Astrocyte (in vitro differentiated cells and primary cell): ENCODE measurements at regions not wholly inside any gene's neighbourhood (a gene's known extent, or its start where the extent isn't known, plus 50 kb on each side); places are given as distances from the start of the nearest gene placed in this dataset.

Experiments used
- DNase-seq: peaks from one replicate; pipeline ENCODE4 v3.0.0-alpha.2; 2010; ENCODE audit warnings: low read depth
- FAIRE-seq: peaks from 2 replicates; lab custom pipeline; 2011; peaks lifted over from hg19 to GRCh38; lab: Jason Lieb, UNC
- H2AFZ ChIP-seq: 2 replicates; pipeline ENCODE4 v1.6.0; 2012; ENCODE audit warnings: low read depth, low read length, inconsistent platforms
- H3K27ac ChIP-seq: 2 replicates; pipeline ENCODE4 v1.5.1; 2011; ENCODE audit warnings: low read depth, low read length, inconsistent platforms
- H3K27me3 ChIP-seq: 2 replicates; pipeline ENCODE4 v1.6.0; 2011; ENCODE audit warnings: low read length, inconsistent platforms; ENCODE audit not compliant: insufficient read depth
- H3K36me3 ChIP-seq: 2 replicates; pipeline ENCODE4 v1.5.1; 2011; ENCODE audit warnings: low read length, inconsistent platforms; ENCODE audit not compliant: insufficient read depth
- H3K4me1 ChIP-seq: 2 replicates; pipeline ENCODE4 v1.5.1; 2011; ENCODE audit warnings: low read length, inconsistent platforms; ENCODE audit not compliant: insufficient read depth
- H3K4me2 ChIP-seq: 2 replicates; pipeline ENCODE4 v1.6.0; 2012; ENCODE audit warnings: low read length, inconsistent platforms
- H3K4me3 ChIP-seq: 2 replicates; pipeline ENCODE4 v1.5.1; 2011; ENCODE audit warnings: low read depth, mild to moderate bottlenecking, low read length, inconsistent platforms; ENCODE audit not compliant: insufficient read depth
- H3K79me2 ChIP-seq: 2 replicates; pipeline ENCODE4 v1.6.0; 2012; ENCODE audit warnings: mild to moderate bottlenecking, low read length, inconsistent platforms; ENCODE audit not compliant: insufficient read depth
- H3K9ac ChIP-seq: 2 replicates; pipeline ENCODE4 v1.6.0; 2012; ENCODE audit warnings: mild to moderate bottlenecking, low read length, inconsistent platforms
- H3K9me3 ChIP-seq: 2 replicates; pipeline ENCODE4 v1.5.1; 2012; ENCODE audit warnings: low read depth, mild to moderate bottlenecking, low read length, inconsistent platforms; ENCODE audit not compliant: insufficient read depth
- H4K20me1 ChIP-seq: 2 replicates; pipeline ENCODE4 v1.6.0; 2012; ENCODE audit warnings: low read length, inconsistent platforms; ENCODE audit not compliant: insufficient read depth
- H3K27ac Mint-ChIP-seq: one replicate; pipeline ENCODE4 v1.8.0; 2021; ENCODE audit warnings: mild to moderate bottlenecking, mixed read lengths; ENCODE audit not compliant: unreplicated experiment
- H3K27me3 Mint-ChIP-seq: one replicate; pipeline ENCODE4 v1.8.0; 2021; ENCODE audit warnings: low read depth, mixed read lengths; ENCODE audit not compliant: unreplicated experiment
- H3K36me3 Mint-ChIP-seq: one replicate; pipeline ENCODE4 v1.8.0; 2021; ENCODE audit warnings: low read depth, mixed read lengths; ENCODE audit not compliant: unreplicated experiment
- H3K4me1 Mint-ChIP-seq: one replicate; pipeline ENCODE4 v1.8.0; 2021; ENCODE audit warnings: low read depth, mixed read lengths; ENCODE audit not compliant: unreplicated experiment
- H3K4me3 Mint-ChIP-seq: one replicate; pipeline ENCODE4 v1.8.0; 2021; ENCODE audit warnings: mild to moderate bottlenecking, moderate library complexity, mixed read lengths; ENCODE audit not compliant: unreplicated experiment
- H3K9me3 Mint-ChIP-seq: one replicate; pipeline ENCODE4 v1.8.0; 2021; ENCODE audit warnings: mild to moderate bottlenecking, mixed read lengths; ENCODE audit not compliant: unreplicated experiment
- EZH2 ChIP-seq: IDR thresholded peaks from 2 replicates; pipeline ENCODE4 v1.6.1; 2012; ENCODE audit warnings: mild to moderate bottlenecking, low read length, inconsistent platforms; ENCODE audit not compliant: insufficient read depth
- TF ChIP-seq, protein P1 (sequence below): IDR thresholded peaks from 2 replicates; pipeline ENCODE4 v1.5.1; 2011; ENCODE audit warnings: low read depth, mild to moderate bottlenecking, inconsistent platforms, low read length, moderate library complexity; ENCODE audit not compliant: insufficient read depth

DNA sequence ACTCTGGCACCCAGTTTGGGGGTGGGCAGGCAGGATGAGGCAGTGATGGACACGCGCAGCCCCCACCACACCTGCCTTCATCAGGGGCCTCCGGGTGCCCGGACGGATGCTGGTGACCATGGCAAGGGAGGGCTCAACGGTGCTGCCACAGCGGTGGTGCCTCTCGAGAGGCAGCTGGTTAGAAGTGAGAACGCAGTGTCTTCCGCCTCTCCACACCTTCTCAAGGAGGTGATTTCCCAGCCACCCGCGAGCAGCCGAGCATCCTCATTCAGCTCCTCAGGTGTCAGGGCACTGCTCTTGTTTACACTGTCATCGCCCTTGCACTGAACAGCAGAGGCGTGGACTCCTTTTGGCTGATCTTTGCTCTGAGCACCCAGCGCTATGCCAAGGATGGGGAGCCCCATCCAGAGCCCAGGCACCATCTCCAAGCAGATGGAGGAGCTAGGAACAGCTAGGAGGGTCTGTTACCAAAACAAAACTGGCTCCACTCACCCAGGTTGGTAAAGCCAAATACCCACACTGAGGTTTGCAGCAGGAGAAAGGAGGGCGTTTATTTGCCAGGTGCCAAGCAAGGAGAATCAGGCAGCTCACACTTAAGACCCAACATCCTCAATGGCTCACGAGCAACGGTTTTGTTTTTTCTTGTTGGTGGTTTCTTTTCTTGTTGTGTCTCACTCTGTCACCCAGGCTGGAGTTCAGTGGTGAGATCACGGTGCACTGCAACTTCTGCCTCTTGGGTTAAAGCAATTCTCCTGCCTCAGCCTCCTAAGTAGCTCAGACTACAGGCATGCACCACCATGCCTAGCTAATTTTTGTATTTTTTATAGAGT is 174.3 kb upstream of the TNRC6C start:
- no peaks in the 10 kb centered on the region for H4K20me1 ChIP-seq
- FAIRE-seq: no peak
- no peaks in the 10 kb centered on the region for H3K36me3 Mint-ChIP-seq
- H3K9ac ChIP-seq: no peak overlapping the region
- peaks cover 10% of the 10 kb centered on the region for H3K4me1 ChIP-seq
- no peaks in the 10 kb centered on the region for H3K36me3 ChIP-seq
- no peaks in the 10 kb centered on the region for H3K79me2 ChIP-seq
- no peaks in the 10 kb centered on the region for H3K9me3 ChIP-seq
- H3K9me3 Mint-ChIP-seq: peaks cover 3% of the 10 kb centered on the region
- no peak overlapping the region for H3K27ac ChIP-seq
- H3K4me3 ChIP-seq: no peak overlapping the region
- H3K27ac Mint-ChIP-seq: no peak overlapping the region
- no peak for TF ChIP-seq EZH2
- TF ChIP-seq, protein P1, sequence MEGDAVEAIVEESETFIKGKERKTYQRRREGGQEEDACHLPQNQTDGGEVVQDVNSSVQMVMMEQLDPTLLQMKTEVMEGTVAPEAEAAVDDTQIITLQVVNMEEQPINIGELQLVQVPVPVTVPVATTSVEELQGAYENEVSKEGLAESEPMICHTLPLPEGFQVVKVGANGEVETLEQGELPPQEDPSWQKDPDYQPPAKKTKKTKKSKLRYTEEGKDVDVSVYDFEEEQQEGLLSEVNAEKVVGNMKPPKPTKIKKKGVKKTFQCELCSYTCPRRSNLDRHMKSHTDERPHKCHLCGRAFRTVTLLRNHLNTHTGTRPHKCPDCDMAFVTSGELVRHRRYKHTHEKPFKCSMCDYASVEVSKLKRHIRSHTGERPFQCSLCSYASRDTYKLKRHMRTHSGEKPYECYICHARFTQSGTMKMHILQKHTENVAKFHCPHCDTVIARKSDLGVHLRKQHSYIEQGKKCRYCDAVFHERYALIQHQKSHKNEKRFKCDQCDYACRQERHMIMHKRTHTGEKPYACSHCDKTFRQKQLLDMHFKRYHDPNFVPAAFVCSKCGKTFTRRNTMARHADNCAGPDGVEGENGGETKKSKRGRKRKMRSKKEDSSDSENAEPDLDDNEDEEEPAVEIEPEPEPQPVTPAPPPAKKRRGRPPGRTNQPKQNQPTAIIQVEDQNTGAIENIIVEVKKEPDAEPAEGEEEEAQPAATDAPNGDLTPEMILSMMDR: no peak
- H3K4me1 Mint-ChIP-seq: peaks cover 4% of the 10 kb centered on the region
- no peak overlapping the region for H3K4me2 ChIP-seq
- no peak overlapping the region for H3K4me3 Mint-ChIP-seq
- DNase-seq: no peak
- peaks cover 77% of the 10 kb centered on the region for H3K27me3 Mint-ChIP-seq
- peaks cover 26% of the 10 kb centered on the region for H3K27me3 ChIP-seq
- no peak overlapping the region for H2AFZ ChIP-seq

DNA sequence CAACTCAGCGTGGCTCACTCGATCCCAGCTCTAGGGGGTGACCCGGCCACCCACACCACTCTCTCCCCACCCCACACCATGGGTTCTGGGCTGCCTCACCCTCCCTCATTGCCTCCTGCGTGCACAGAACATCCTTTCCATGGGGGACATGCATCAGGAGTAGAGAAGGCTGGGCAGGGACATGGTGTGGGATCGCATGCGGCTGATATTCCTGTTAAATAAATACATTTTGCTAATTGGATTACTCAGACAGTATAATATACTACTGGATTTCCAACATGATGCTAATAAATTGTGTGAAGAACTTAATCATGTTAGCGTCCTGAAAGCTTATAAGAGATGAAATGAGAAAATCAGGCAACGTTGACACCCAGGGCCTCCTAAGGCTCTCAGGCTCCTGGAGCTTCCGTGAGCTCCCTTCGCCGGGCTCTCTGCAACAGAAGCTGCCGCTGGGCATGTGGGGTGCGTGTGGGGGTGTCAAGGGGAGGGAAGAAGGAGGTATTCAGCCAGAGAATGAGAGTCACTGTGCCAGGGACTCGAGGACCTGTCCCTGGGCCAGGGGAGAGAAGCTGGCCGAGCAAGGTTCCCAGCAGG is 173.1 kb upstream of the TNRC6C start:
- Histone ChIP-seq H3K4me3 (no peak overlapping the region), H3K27me3 (peaks cover 31% of the 10 kb centered on the region), H2AFZ (no peak overlapping the region), H4K20me1 (no peaks in the 10 kb centered on the region), H3K36me3 (no peaks in the 10 kb centered on the region), H3K9ac (no peak overlapping the region), H3K9me3 (no peaks in the 10 kb centered on the region), H3K4me1 (no peaks in the 10 kb centered on the region), H3K27ac (no peak overlapping the region), H3K4me2 (no peak overlapping the region), H3K79me2 (no peaks in the 10 kb centered on the region)
- H3K27me3 Mint-ChIP-seq: peaks cover 75% of the 10 kb centered on the region
- peaks cover 2% of the 10 kb centered on the region for H3K4me1 Mint-ChIP-seq
- FAIRE-seq (no peak), DNase-seq (no peak)
- TF ChIP-seq EZH2: no peak
- TF ChIP-seq, protein P1: no peak
- H3K4me3 Mint-ChIP-seq: no peak overlapping the region
- H3K9me3 Mint-ChIP-seq: peaks cover 3% of the 10 kb centered on the region
- H3K27ac Mint-ChIP-seq: no peak overlapping the region
- H3K36me3 Mint-ChIP-seq: no peaks in the 10 kb centered on the region

DNA sequence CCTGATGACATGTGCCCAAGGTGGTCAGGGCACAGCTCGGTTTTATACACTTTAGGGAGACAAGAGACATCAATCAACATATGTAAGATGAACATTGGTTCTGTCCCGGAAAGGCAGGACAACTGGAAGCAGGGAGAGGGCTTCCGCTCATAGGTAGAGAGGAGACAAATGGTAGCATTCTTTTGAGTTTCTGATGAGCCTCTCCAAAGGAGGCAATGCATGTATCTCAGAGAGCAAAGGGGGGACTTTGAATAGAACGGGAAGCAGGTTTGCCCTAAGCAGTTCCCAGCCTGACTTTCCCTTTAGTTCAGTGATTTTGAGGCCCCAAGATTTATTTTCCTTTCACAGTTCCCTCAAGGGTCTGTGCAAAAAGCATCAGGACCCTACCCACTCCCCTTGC is 172.4 kb upstream of the TNRC6C start:
- Mint-ChIP-seq H3K36me3 (no peaks in the 10 kb centered on the region), H3K4me1 (peaks cover 3% of the 10 kb centered on the region), H3K9me3 (peaks cover 3% of the 10 kb centered on the region), H3K27ac (no peak overlapping the region), H3K4me3 (no peak overlapping the region), H3K27me3 (peaks cover 70% of the 10 kb centered on the region)
- Histone ChIP-seq H3K9ac (no peak overlapping the region), H3K27me3 (peaks cover 31% of the 10 kb centered on the region), H3K4me1 (no peaks in the 10 kb centered on the region), H3K4me3 (no peak overlapping the region), H3K4me2 (no peak overlapping the region), H3K36me3 (no peaks in the 10 kb centered on the region), H3K27ac (no peak overlapping the region), H3K9me3 (no peaks in the 10 kb centered on the region), H2AFZ (no peak overlapping the region), H4K20me1 (no peaks in the 10 kb centered on the region), H3K79me2 (no peaks in the 10 kb centered on the region)
- DNase-seq: no peak
- TF ChIP-seq EZH2: no peak
- TF ChIP-seq, protein P1: no peak
- no peak for FAIRE-seq
